CD4-positive, alpha-beta T cell (primary cell): ENCODE measurements at regions not wholly inside any gene's neighbourhood (a gene's known extent, or its start where the extent isn't known, plus 50 kb on each side); places are given as distances from the start of the nearest gene placed in this dataset.

Experiments used
- ATAC-seq: fragments of 200-7000 bp; cut with Tn5 transposase; one replicate; pipeline ENCODE4 v1.10.0; 2022; ENCODE audit warnings: mild to moderate bottlenecking; ENCODE audit not compliant: poor library complexity
- CTCF ChIA-PET: fragments of 350-600 bp; sonication (Branson Sonifier 250); formaldehyde crosslinking; loops from one replicate; lab custom pipeline; 2021; ENCODE audit warnings: antibody characterized with exemption, inconsistent platforms; lab: Charles Lee
- POLR2A ChIA-PET: fragments of 350-600 bp; sonication (Branson Sonifier 250); formaldehyde crosslinking; loops from one replicate; lab custom pipeline; 2021; ENCODE audit warnings: antibody characterized with exemption, inconsistent platforms; lab: Charles Lee
- DNase-seq, 14 experiments: peaks; one replicate each; pipeline ENCODE4 v3.0.0-alpha.2; 2013 to 2020; ENCODE audit warnings: mixed read lengths in 2 of 14
- H3K27ac ChIP-seq, 2 donors: one replicate each; pipeline versions ENCODE4 v1.5.1 to v1.7.0; 2013; ENCODE audit warnings: low read length in 2 of 2, low read depth in 1 of 2, mild to moderate bottlenecking in 1 of 2
- H3K27me3 ChIP-seq, 2 experiments: 1 replicate in 1 of 2; 2 replicates in 1 of 2; pipeline versions ENCODE4 v1.6.1 to v1.7.0; 2013; ENCODE audit warnings: low read length in 2 of 2, control low read depth in 1 of 2, mild to moderate bottlenecking in 1 of 2, moderate library complexity in 1 of 2; ENCODE audit not compliant: insufficient read depth in 2 of 2, control insufficient read depth in 1 of 2
- H3K36me3 ChIP-seq: one replicate; pipeline ENCODE4 v1.6.1; 2013; ENCODE audit warnings: low read length, control low read depth; ENCODE audit not compliant: insufficient read depth
- H3K4me1 ChIP-seq: one replicate; pipeline ENCODE4 v1.6.1; 2013; ENCODE audit warnings: low read length, control low read depth; ENCODE audit not compliant: insufficient read depth
- H3K4me3 ChIP-seq: one replicate; pipeline ENCODE4 v1.5.1; 2013; ENCODE audit warnings: mild to moderate bottlenecking, low read length, moderate library complexity
- H3K9me3 ChIP-seq, 2 experiments: 1 replicate in 1 of 2; 2 replicates in 1 of 2; pipeline versions ENCODE4 v1.6.1 to v1.7.0; 2013; ENCODE audit warnings: low read length in 2 of 2, mild to moderate bottlenecking in 2 of 2, control low read depth in 1 of 2, moderate library complexity in 1 of 2; ENCODE audit not compliant: control insufficient read depth in 1 of 2, insufficient read depth in 1 of 2
- H3K27ac Mint-ChIP-seq: one replicate; pipeline ENCODE4 v1.8.0; 2020; ENCODE audit warnings: mixed read lengths
- H3K27me3 Mint-ChIP-seq: one replicate; pipeline ENCODE4 v1.8.0; 2021; ENCODE audit warnings: mixed read lengths
- H3K36me3 Mint-ChIP-seq: one replicate; pipeline ENCODE4 v1.8.0; 2021; ENCODE audit warnings: low read depth, mixed read lengths
- H3K4me1 Mint-ChIP-seq: one replicate; pipeline ENCODE4 v1.8.0; 2021; ENCODE audit warnings: low read depth, mixed read lengths
- H3K4me3 Mint-ChIP-seq: one replicate; pipeline ENCODE4 v1.8.0; 2020; ENCODE audit warnings: mild to moderate bottlenecking, mixed read lengths
- H3K9me3 Mint-ChIP-seq: one replicate; pipeline ENCODE4 v1.8.0; 2020; ENCODE audit warnings: mixed read lengths
- CTCF ChIP-seq: fragments of 200-600 bp; IDR thresholded peaks from one replicate; pipeline ENCODE4 v1.8.0; 2022; ENCODE audit warnings: antibody characterized with exemption, mild to moderate bottlenecking
- intact Hi-C, 2 experiments: fragments of 100-400 bp; cut with DNase I in 1 of 2; cut with micrococcal nuclease in 1 of 2; formaldehyde crosslinking; loops; one replicate each; pipeline versions ENCODE4 v1.15.1 to v1.9.0; 2023 to 2025; cut with DNase I, micrococcal nuclease

DNA sequence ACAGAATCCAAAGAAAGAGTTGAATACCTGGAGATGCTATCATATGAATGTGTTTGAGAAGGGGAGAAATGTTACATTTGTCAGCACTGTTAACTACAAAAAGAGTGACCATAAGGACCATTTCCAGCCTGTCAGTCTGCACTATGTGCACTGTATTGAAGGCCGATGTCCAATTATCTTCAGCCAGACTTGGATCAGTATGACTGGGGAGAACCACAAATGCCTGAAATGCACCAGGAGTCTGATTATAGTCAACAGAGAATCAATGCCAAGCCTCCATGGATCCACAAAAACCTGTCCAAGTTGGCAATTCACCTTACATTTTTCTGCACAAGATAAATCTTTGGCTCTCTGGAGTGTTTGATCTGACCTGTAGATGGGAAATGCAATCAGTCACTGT, 697.5 kb upstream of the SGCG start:
- intact Hi-C loops: no loop called here
- TF ChIP-seq CTCF: no peak
- H3K9me3 Mint-ChIP-seq: peaks cover 6% of the 10 kb centered on the region
- H3K4me1 Mint-ChIP-seq: no peaks in the 10 kb centered on the region
- POLR2A ChIA-PET: no interaction called here
- Histone ChIP-seq H3K36me3 (no peaks in the 10 kb centered on the region), H3K9me3 (no peaks in the 10 kb centered on the region), H3K4me3 (no peak overlapping the region), H3K4me1 (no peaks in the 10 kb centered on the region), H3K27me3 (no peaks in the 10 kb centered on the region), H3K27ac (no peak overlapping the region)
- ATAC-seq (no peak), DNase-seq (no peak)
- H3K4me3 Mint-ChIP-seq: no peak overlapping the region
- H3K27me3 Mint-ChIP-seq: no peaks in the 10 kb centered on the region
- H3K27ac Mint-ChIP-seq: no peak overlapping the region
- CTCF ChIA-PET: no interaction called here
- no peaks in the 10 kb centered on the region for H3K36me3 Mint-ChIP-seq

- Mint-ChIP-seq H3K4me1 (no peaks in the 10 kb centered on the region), H3K27me3 (no peaks in the 10 kb centered on the region), H3K4me3 (no peak overlapping the region), H3K36me3 (no peaks in the 10 kb centered on the region), H3K9me3 (peaks cover 5% of the 10 kb centered on the region), H3K27ac (no peak overlapping the region)
- Histone ChIP-seq H3K9me3 (no peaks in the 10 kb centered on the region), H3K36me3 (no peaks in the 10 kb centered on the region), H3K27ac (no peak overlapping the region), H3K4me3 (no peak overlapping the region), H3K4me1 (no peaks in the 10 kb centered on the region), H3K27me3 (no peaks in the 10 kb centered on the region)
- intact Hi-C loops: no loop called here
- CTCF ChIA-PET: no interaction called here
- DNase-seq (no peak), ATAC-seq (no peak)
- POLR2A ChIA-PET: no interaction called here
- no peak for TF ChIP-seq CTCF
Measured at GRCh38 chr13:22486490-22486889, 694.3 kb upstream of the SGCG start.

DNA sequence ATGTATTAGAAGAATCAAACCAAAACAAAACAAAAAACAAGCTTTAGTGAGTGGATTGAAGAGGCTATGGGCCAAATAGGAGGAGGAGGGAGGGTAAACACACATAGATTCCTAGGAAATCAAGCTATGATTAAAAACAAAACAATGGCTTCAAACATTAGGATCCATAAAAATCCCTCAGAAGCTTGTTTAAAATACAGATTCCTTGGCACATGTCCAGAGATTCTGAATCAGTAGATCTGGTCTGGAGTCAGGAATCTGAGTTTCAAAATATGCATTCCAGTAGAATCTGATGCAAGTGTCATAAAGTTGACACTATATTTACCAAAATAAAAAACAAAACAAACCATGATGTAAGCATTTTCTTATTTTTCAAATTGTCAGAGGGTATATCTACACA, 692.8 kb upstream of the SGCG start:
- no peaks in the 10 kb centered on the region for H3K4me1 Mint-ChIP-seq
- ChIA-PET CTCF (no interaction called here), POLR2A (no interaction called here)
- DNase-seq (no peak), ATAC-seq (no peak)
- H3K9me3 Mint-ChIP-seq: peaks cover 6% of the 10 kb centered on the region
- H3K4me3 ChIP-seq: no peak overlapping the region
- no peak overlapping the region for H3K27ac ChIP-seq
- H3K27ac Mint-ChIP-seq: no peak overlapping the region
- no peaks in the 10 kb centered on the region for H3K27me3 ChIP-seq
- H3K36me3 Mint-ChIP-seq: no peaks in the 10 kb centered on the region
- intact Hi-C loops: no loop called here
- H3K4me3 Mint-ChIP-seq: no peak overlapping the region
- no peaks in the 10 kb centered on the region for H3K36me3 ChIP-seq
- no peaks in the 10 kb centered on the region for H3K9me3 ChIP-seq
- H3K27me3 Mint-ChIP-seq: no peaks in the 10 kb centered on the region
- H3K4me1 ChIP-seq: no peaks in the 10 kb centered on the region
- TF ChIP-seq CTCF: no peak
